ENCODE measurements at regions not wholly inside any gene's neighbourhood (a gene's known extent, or its start where the extent isn't known, plus 50 kb on each side); places are given as distances from the start of the nearest gene placed in this dataset.

DNA sequence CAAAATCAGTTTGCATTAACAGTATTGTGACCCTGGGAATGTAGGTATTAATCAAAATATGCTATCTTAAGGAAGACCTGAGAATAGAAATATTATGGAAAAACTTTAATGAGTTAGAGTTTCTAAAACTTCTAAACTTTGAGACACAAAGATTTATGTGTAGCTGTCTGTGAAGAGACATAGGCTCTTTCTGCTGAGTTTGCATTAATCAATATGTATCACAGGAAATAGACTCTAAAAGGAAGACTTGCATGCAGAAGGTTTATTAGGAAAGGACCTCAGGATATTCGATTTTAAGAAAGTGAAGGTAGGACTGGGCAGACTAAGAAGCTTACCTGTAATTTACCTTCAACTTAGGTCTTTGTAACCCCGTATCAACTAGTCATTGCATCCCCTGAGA, 494.8 kb upstream of the NRXN1 start:
- Histone ChIP-seq H3K23ac (ENCODE audit: low read length) (no peak overlapping the region), H3K27ac (ENCODE audit: low read depth, low read length) (no peak overlapping the region), H2AFZ (ENCODE audit: insufficient read depth, low read length, poor library complexity) (no peak overlapping the region), H2BK5ac (ENCODE audit: low read depth, low read length, poor library complexity) (no peak overlapping the region), H3K18ac (ENCODE audit: low read length) (no peak overlapping the region), H3K79me2 (ENCODE audit: control insufficient read depth, insufficient read depth, low read length, poor library complexity) (no peaks in the 10 kb centered on the region), H3K4ac (ENCODE audit: low read depth, low read length) (no peak overlapping the region), H3K9me3 (ENCODE audit: insufficient read depth, low read depth, low read length) (no peaks in the 10 kb centered on the region), H4K91ac (ENCODE audit: low read depth, low read length) (no peak overlapping the region), H2BK12ac (ENCODE audit: low read length) (no peak overlapping the region), H3K4me1 (ENCODE audit: control insufficient read depth in 1 of 2, insufficient read depth in 2 of 2, low read length in 2 of 2) (no peaks in the 10 kb centered on the region), H3K36me3 (ENCODE audit: control insufficient read depth in 1 of 2, insufficient read depth in 2 of 2, low read length in 2 of 2) (no peaks in the 10 kb centered on the region), H3K14ac (ENCODE audit: low read length) (no peak overlapping the region), H2AK5ac (ENCODE audit: low read length) (no peak overlapping the region), H3K4me2 (ENCODE audit: low read length) (no peak overlapping the region), H2BK120ac (ENCODE audit: insufficient read depth, low read length, poor library complexity) (no peak overlapping the region), H3K9ac (ENCODE audit: low read length) (no peak overlapping the region), H4K8ac (ENCODE audit: low read depth, low read length) (no peak overlapping the region), H4K12ac (ENCODE audit: low read depth, low read length) (no peak overlapping the region), H3K27me3 (ENCODE audit: insufficient read depth, low read length) (no peaks in the 10 kb centered on the region), H3K4me3 (ENCODE audit: low read depth, low read length) (no peak overlapping the region), H3K79me1 (ENCODE audit: low read length) (no peaks in the 10 kb centered on the region)
- no peak for DNase-seq
- no CpG with 5 or more reads among the region's 2 CpGs for WGBS (ENCODE audit: extremely low coverage, insufficient coverage, insufficient read length)

DNA sequence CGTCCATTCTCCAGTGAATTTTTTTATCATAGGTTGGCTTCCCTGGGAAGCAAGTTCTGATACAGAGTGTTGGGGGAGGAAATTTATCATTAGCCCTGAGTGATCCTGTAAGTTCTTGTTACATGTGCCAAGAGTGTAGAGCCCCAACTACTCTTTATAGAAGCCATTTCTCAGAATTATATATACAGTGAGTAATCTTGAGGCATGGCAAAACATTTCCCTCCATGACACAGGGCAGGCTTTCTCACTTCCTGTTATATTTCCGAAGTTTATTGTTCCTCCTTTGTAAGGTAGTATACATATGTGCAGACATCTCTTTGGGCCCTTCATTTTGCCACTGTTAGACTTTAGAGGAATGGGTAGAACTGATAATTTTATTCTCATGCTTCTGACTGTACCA, 484.7 kb upstream of the NRXN1 start:
- WGBS (ENCODE audit: extremely low coverage, insufficient coverage, insufficient read length), result no CpG with 5 or more reads among the region's 2 CpGs
- no peaks in the 10 kb centered on the region for H3K4me1 ChIP-seq (ENCODE audit: control insufficient read depth in 1 of 2, insufficient read depth in 2 of 2, low read length in 2 of 2)
- DNase-seq, result no peak

DNA sequence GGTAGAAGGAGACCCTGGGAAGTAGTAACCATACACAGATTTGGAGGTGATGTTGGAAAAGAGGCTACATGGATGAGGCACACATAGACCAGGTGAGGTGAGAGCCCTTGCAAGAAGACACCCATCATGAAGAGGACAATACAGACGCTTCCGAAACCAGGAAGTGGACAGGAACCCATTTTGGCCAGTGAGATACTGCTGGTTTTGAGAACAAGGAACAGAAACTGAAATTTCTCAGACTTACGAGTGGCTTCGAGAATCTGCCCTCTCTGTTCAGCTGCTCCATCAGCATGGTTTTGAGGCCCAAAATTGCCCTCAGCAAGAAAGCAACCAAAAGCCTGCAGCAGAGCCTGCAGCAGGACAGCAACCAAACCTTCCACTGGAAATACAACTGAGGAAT, 479.1 kb upstream of the NRXN1 start:
- no peak overlapping the region for H4K12ac ChIP-seq (ENCODE audit: low read depth, low read length)
- H3K27me3 ChIP-seq (ENCODE audit: insufficient read depth, low read length), result no peaks in the 10 kb centered on the region
- no peaks in the 10 kb centered on the region for H3K79me2 ChIP-seq (ENCODE audit: control insufficient read depth, insufficient read depth, low read length, poor library complexity)
- no peak for DNase-seq
- H3K4me1 ChIP-seq (ENCODE audit: control insufficient read depth in 1 of 2, insufficient read depth in 2 of 2, low read length in 2 of 2), result no peaks in the 10 kb centered on the region
- no peak overlapping the region for H3K18ac ChIP-seq (ENCODE audit: low read length)
- no peak overlapping the region for H2BK12ac ChIP-seq (ENCODE audit: low read length)
- no peak overlapping the region for H3K4me2 ChIP-seq (ENCODE audit: low read length)
- no peak overlapping the region for H3K23ac ChIP-seq (ENCODE audit: low read length)
- H3K9ac ChIP-seq (ENCODE audit: low read length), result no peak overlapping the region
- no CpG with 5 or more reads among the region's 4 CpGs for WGBS (ENCODE audit: extremely low coverage, insufficient coverage, insufficient read length)
- H2AFZ ChIP-seq (ENCODE audit: insufficient read depth, low read length, poor library complexity), result no peak overlapping the region
- no peak overlapping the region for H3K4ac ChIP-seq (ENCODE audit: low read depth, low read length)
- no peak overlapping the region for H4K8ac ChIP-seq (ENCODE audit: low read depth, low read length)
- H3K27ac ChIP-seq (ENCODE audit: low read depth, low read length), result no peak overlapping the region
- no peak overlapping the region for H2BK120ac ChIP-seq (ENCODE audit: insufficient read depth, low read length, poor library complexity)
- no peaks in the 10 kb centered on the region for H3K9me3 ChIP-seq (ENCODE audit: insufficient read depth, low read depth, low read length)
- no peak overlapping the region for H2AK5ac ChIP-seq (ENCODE audit: low read length)
- no peak overlapping the region for H3K4me3 ChIP-seq (ENCODE audit: low read depth, low read length)
- H3K36me3 ChIP-seq (ENCODE audit: control insufficient read depth in 1 of 2, insufficient read depth in 2 of 2, low read length in 2 of 2), result no peaks in the 10 kb centered on the region
- H4K91ac ChIP-seq (ENCODE audit: low read depth, low read length), result no peak overlapping the region
- H3K79me1 ChIP-seq (ENCODE audit: low read length), result no peaks in the 10 kb centered on the region
- no peak overlapping the region for H3K14ac ChIP-seq (ENCODE audit: low read length)
- no peak overlapping the region for H2BK5ac ChIP-seq (ENCODE audit: low read depth, low read length, poor library complexity)

More for the DNA sequence above, 484.7 kb upstream of the NRXN1 start:
- no peak overlapping the region for H3K23ac ChIP-seq (ENCODE audit: low read length)
- no peak overlapping the region for H3K4me2 ChIP-seq (ENCODE audit: low read length)
- H3K9ac ChIP-seq (ENCODE audit: low read length), result no peak overlapping the region
- no peak overlapping the region for H2AFZ ChIP-seq (ENCODE audit: insufficient read depth, low read length, poor library complexity)
- H3K79me1 ChIP-seq (ENCODE audit: low read length), result no peaks in the 10 kb centered on the region
- H4K8ac ChIP-seq (ENCODE audit: low read depth, low read length), result no peak overlapping the region
- H3K4ac ChIP-seq (ENCODE audit: low read depth, low read length), result no peak overlapping the region
- H3K36me3 ChIP-seq (ENCODE audit: control insufficient read depth in 1 of 2, insufficient read depth in 2 of 2, low read length in 2 of 2), result no peaks in the 10 kb centered on the region
- H3K4me3 ChIP-seq (ENCODE audit: low read depth, low read length), result no peak overlapping the region
- no peaks in the 10 kb centered on the region for H3K79me2 ChIP-seq (ENCODE audit: control insufficient read depth, insufficient read depth, low read length, poor library complexity)
- no peak overlapping the region for H4K12ac ChIP-seq (ENCODE audit: low read depth, low read length)
- no peak overlapping the region for H3K14ac ChIP-seq (ENCODE audit: low read length)
- H2BK120ac ChIP-seq (ENCODE audit: insufficient read depth, low read length, poor library complexity), result no peak overlapping the region
- no peak overlapping the region for H2BK5ac ChIP-seq (ENCODE audit: low read depth, low read length, poor library complexity)
- H3K18ac ChIP-seq (ENCODE audit: low read length), result no peak overlapping the region
- H4K91ac ChIP-seq (ENCODE audit: low read depth, low read length), result no peak overlapping the region
- H3K27me3 ChIP-seq (ENCODE audit: insufficient read depth, low read length), result no peaks in the 10 kb centered on the region
- no peaks in the 10 kb centered on the region for H3K9me3 ChIP-seq (ENCODE audit: insufficient read depth, low read depth, low read length)
- H2AK5ac ChIP-seq (ENCODE audit: low read length), result no peak overlapping the region
- H2BK12ac ChIP-seq (ENCODE audit: low read length), result no peak overlapping the region
- no peak overlapping the region for H3K27ac ChIP-seq (ENCODE audit: low read depth, low read length)

DNA sequence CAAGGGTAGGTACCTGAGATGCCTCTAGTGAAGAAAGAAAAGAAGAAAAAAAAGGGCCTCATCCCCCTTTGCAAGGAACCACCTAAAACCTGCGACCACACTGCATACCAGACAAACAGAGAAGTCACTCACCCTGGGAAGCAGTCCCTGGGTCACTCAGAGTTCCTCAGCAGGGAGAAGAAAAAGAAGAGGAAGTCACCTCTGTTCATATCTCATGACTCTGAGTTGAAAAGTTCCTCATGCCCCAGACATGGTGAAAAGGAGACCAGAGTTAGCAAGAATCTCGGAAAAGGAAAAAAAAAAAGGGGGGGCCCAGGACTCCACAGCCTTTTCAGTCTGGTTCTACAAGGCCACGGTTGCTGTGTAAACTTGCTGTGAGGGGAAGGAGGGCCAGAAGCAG, 478.4 kb upstream of the NRXN1 start:
- Histone ChIP-seq H3K14ac (ENCODE audit: low read length) (no peak overlapping the region), H3K4me1 (ENCODE audit: control insufficient read depth in 1 of 2, insufficient read depth in 2 of 2, low read length in 2 of 2) (no peaks in the 10 kb centered on the region), H3K4ac (ENCODE audit: low read depth, low read length) (no peak overlapping the region), H3K36me3 (ENCODE audit: control insufficient read depth in 1 of 2, insufficient read depth in 2 of 2, low read length in 2 of 2) (no peaks in the 10 kb centered on the region), H3K27ac (ENCODE audit: low read depth, low read length) (no peak overlapping the region), H3K79me1 (ENCODE audit: low read length) (no peaks in the 10 kb centered on the region), H3K4me3 (ENCODE audit: low read depth, low read length) (no peak overlapping the region), H2AFZ (ENCODE audit: insufficient read depth, low read length, poor library complexity) (no peak overlapping the region), H2BK120ac (ENCODE audit: insufficient read depth, low read length, poor library complexity) (no peak overlapping the region), H4K12ac (ENCODE audit: low read depth, low read length) (no peak overlapping the region), H3K18ac (ENCODE audit: low read length) (no peak overlapping the region), H2AK5ac (ENCODE audit: low read length) (no peak overlapping the region), H4K91ac (ENCODE audit: low read depth, low read length) (no peak overlapping the region), H3K9me3 (ENCODE audit: insufficient read depth, low read depth, low read length) (no peaks in the 10 kb centered on the region), H3K27me3 (ENCODE audit: insufficient read depth, low read length) (no peaks in the 10 kb centered on the region), H3K9ac (ENCODE audit: low read length) (no peak overlapping the region), H2BK12ac (ENCODE audit: low read length) (no peak overlapping the region), H3K4me2 (ENCODE audit: low read length) (no peak overlapping the region), H3K79me2 (ENCODE audit: control insufficient read depth, insufficient read depth, low read length, poor library complexity) (no peaks in the 10 kb centered on the region), H2BK5ac (ENCODE audit: low read depth, low read length, poor library complexity) (no peak overlapping the region), H3K23ac (ENCODE audit: low read length) (no peak overlapping the region), H4K8ac (ENCODE audit: low read depth, low read length) (no peak overlapping the region)
- no CpG with 5 or more reads among the region's 3 CpGs for WGBS (ENCODE audit: extremely low coverage, insufficient coverage, insufficient read length)
- no peak for DNase-seq

All from trophoblast cell (in vitro differentiated cells and primary cell).